ENCODE measurements at regions not wholly inside any gene's neighbourhood (a gene's known extent, or its start where the extent isn't known, plus 50 kb on each side); places are given as distances from the start of the nearest gene placed in this dataset.

- FAIRE-seq, result no peak
- no peak for ATAC-seq
- WGBS (ENCODE audit: missing lambda C conversion rate), result 52% methylated on average over 2 of the region's 2 CpGs
These were observed 66.3 kb upstream of the NANOGP8 start for GRCh38 chr15:35151381-35151780.

GRCh38 chr15:35150361-35150760 is 65.3 kb upstream of the NANOGP8 start:
- H3K4me1 ChIP-seq, result no peaks in the 10 kb centered on the region
- ChIA-PET POLR2A (no interaction called here), CTCF (interaction anchor here (1.2 kb wide), 1 partner anchor 72 kb away, joined by 3 read pairs; no protein-coding TSS in a partner anchor)
- no peak overlapping the region for H3K4me3 ChIP-seq
- H3K4me2 ChIP-seq, result no peak overlapping the region
- DNase-seq (ENCODE audit: low read depth in 1 of 2, low spot score in 1 of 2) (no peak), ATAC-seq (no peak), FAIRE-seq (peak; percentile 90)
- no peak for TF ChIP-seq HOXB5 (CRISPR knock-in tag; IDR thresholded peaks at IDR 0.05)
- TF ChIP-seq GATA3 (IDR thresholded peaks at IDR 0.05; ENCODE audit: borderline replicate concordance), result no peak
- TF ChIP-seq CBX2 (IDR thresholded peaks at IDR 0.05; ENCODE audit: borderline replicate concordance, low read depth), result no peak
- no peak for TF ChIP-seq ZNF302 (CRISPR knock-in tag; IDR thresholded peaks at IDR 0.05)
- TF ChIP-seq RNF2 (IDR thresholded peaks at IDR 0.05; ENCODE audit: borderline replicate concordance, low read depth), result no peak
- no peak for TF ChIP-seq HOXB13 (CRISPR knock-in tag; IDR thresholded peaks at IDR 0.05; ENCODE audit: low read depth)
- no peak for TF ChIP-seq POLR2A (IDR thresholded peaks at IDR 0.05; ENCODE audit: low read length)
- TF ChIP-seq KDM5A (IDR thresholded peaks at IDR 0.05), result no peak
- TF ChIP-seq NFE2L2 (conservative IDR thresholded peaks at IDR 0.05; ENCODE audit: low read length), result no peak
- H3K9me3 ChIP-seq, result no peaks in the 10 kb centered on the region
- no peak overlapping the region for H3K27ac ChIP-seq
- WGBS (ENCODE audit: missing lambda C conversion rate), result 47% methylated on average over 3 of the region's 3 CpGs

More at GRCh38 chr15:35151381-35151780, 66.3 kb upstream of the NANOGP8 start:
- TF ChIP-seq ZC3H11A (IDR thresholded peaks at IDR 0.05), result no peak
- no peak for TF ChIP-seq NPAS2 (CRISPR knock-in tag; IDR thresholded peaks at IDR 0.05; ENCODE audit: borderline replicate concordance)
- TF ChIP-seq EHMT2 (IDR thresholded peaks at IDR 0.05; ENCODE audit: low read depth), result no peak
- TF ChIP-seq CBX2 (IDR thresholded peaks at IDR 0.05; ENCODE audit: borderline replicate concordance, low read depth), result no peak
- no peak for TF ChIP-seq RCOR1 (IDR thresholded peaks at IDR 0.05; ENCODE audit: low read depth, low read length)
- TF ChIP-seq KDM1A (IDR thresholded peaks at IDR 0.05; ENCODE audit: low read depth), result no peak
- TF ChIP-seq EP300 (IDR thresholded peaks at IDR 0.05), result no peak
- TF ChIP-seq, protein P1, sequence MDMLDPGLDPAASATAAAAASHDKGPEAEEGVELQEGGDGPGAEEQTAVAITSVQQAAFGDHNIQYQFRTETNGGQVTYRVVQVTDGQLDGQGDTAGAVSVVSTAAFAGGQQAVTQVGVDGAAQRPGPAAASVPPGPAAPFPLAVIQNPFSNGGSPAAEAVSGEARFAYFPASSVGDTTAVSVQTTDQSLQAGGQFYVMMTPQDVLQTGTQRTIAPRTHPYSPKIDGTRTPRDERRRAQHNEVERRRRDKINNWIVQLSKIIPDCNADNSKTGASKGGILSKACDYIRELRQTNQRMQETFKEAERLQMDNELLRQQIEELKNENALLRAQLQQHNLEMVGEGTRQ (IDR thresholded peaks at IDR 0.05), result no peak
- TF ChIP-seq MAFK (IDR thresholded peaks at IDR 0.05; ENCODE audit: partially characterized antibody), result no peak
- Histone ChIP-seq H3K27ac (no peak overlapping the region), H3K4me2 (no peak overlapping the region), H3K9me3 (no peaks in the 10 kb centered on the region), H3K4me1 (no peaks in the 10 kb centered on the region), H3K4me3 (no peak overlapping the region)
- DNase-seq (ENCODE audit: low read depth in 1 of 2, low spot score in 1 of 2), result no peak
- POLR2A ChIA-PET, result no interaction called here
- CTCF ChIA-PET, result no interaction called here

GRCh38 chr15:35145336-35145735 is 60.2 kb upstream of the NANOGP8 start:
- ChIA-PET POLR2A (no interaction called here), CTCF (interaction anchor here (1.5 kb wide), 1 partner anchor 8 kb away, joined by 3 read pairs; no protein-coding TSS in a partner anchor)
- FAIRE-seq (no peak), DNase-seq (ENCODE audit: low read depth in 1 of 2, low spot score in 1 of 2) (no peak), ATAC-seq (no peak)
- no peak overlapping the region for H3K4me2 ChIP-seq
- WGBS (ENCODE audit: missing lambda C conversion rate), result 100% methylated on average over 1 of the region's 1 CpG
- no peak overlapping the region for H3K4me3 ChIP-seq
- peaks cover 12% of the 10 kb centered on the region; the same call in 2 of the 3 replicates for H3K4me1 ChIP-seq
- H3K9me3 ChIP-seq, result no peaks in the 10 kb centered on the region
- no peak for TF ChIP-seq MYC (IDR thresholded peaks at IDR 0.05; ENCODE audit: borderline replicate concordance, low read length)
- no peak for TF ChIP-seq ZC3H11A (IDR thresholded peaks at IDR 0.05)
- no peak for TF ChIP-seq CHD2 (IDR thresholded peaks at IDR 0.05; ENCODE audit: low read length, partially characterized antibody)
- TF ChIP-seq BHLHE40 (IDR thresholded peaks at IDR 0.05; ENCODE audit: low read depth, low read length), result no peak
- TF ChIP-seq NR3C1 (IDR thresholded peaks at IDR 0.05), result no peak
- TF ChIP-seq JUN (IDR thresholded peaks at IDR 0.05), result no peak
- no peak overlapping the region for H3K27ac ChIP-seq

- peaks cover 12% of the 10 kb centered on the region; the same call in 2 of the 3 replicates for H3K4me1 ChIP-seq
- no peak for TF ChIP-seq HES2 (IDR thresholded peaks at IDR 0.05)
- no peak for TF ChIP-seq EHF (CRISPR knock-in tag; IDR thresholded peaks at IDR 0.05)
- no peak for TF ChIP-seq NPAS2 (CRISPR knock-in tag; IDR thresholded peaks at IDR 0.05; ENCODE audit: borderline replicate concordance)
- no peak for TF ChIP-seq PHF8 (IDR thresholded peaks at IDR 0.05; ENCODE audit: borderline replicate concordance, low read depth)
- TF ChIP-seq TP53 (CRISPR knock-in tag; IDR thresholded peaks at IDR 0.05), result no peak
- POLR2A ChIA-PET, result no interaction called here
- no peaks in the 10 kb centered on the region for H3K9me3 ChIP-seq
- WGBS (ENCODE audit: missing lambda C conversion rate), result 15% methylated on average over 3 of the region's 3 CpGs
- H3K27ac ChIP-seq, result no peak overlapping the region; a peak in 1 of 6 replicates
- CTCF ChIA-PET, result interaction anchor here (0.8 kb wide), 1 partner anchor 64 kb away, joined by 3 read pairs; no protein-coding TSS in a partner anchor
- ATAC-seq (peak; percentile 40 to 63; a peak in 4 of 6 replicates), FAIRE-seq (no peak), DNase-seq (ENCODE audit: low read depth in 1 of 2, low spot score in 1 of 2) (no peak)
- H3K4me3 ChIP-seq, result no peak overlapping the region
- peak overlapping the region; percentile 31; the same call in 1 of the 3 replicates for H3K4me2 ChIP-seq
These were observed 57.5 kb upstream of the NANOGP8 start for GRCh38 chr15:35142578-35142977.
